Trophoblast cell (in vitro differentiated cells and primary cell): ENCODE measurements at regions not wholly inside any gene's neighbourhood (a gene's known extent, or its start where the extent isn't known, plus 50 kb on each side); places are given as distances from the start of the nearest gene placed in this dataset.
A peak's percentile ranks its signal among the peaks of the same experiment; 100 is the strongest.
"Not testable (repeated sequence)": the region's sequence is repeated elsewhere in the genome, so short reads cannot be mapped to it uniquely, and the experiment has no call there.

Experiments used
- DNase-seq, 2 donors: peaks; one replicate each; pipeline ENCODE4 v3.0.0-alpha.2; 2016
- H2AFZ ChIP-seq: 2 replicates; pipeline ENCODE4 v1.6.1; 2013; ENCODE audit warnings: low read length, moderate library complexity, mild to moderate bottlenecking; ENCODE audit not compliant: insufficient read depth, poor library complexity
- H2AK5ac ChIP-seq: 2 replicates; pipeline ENCODE4 v1.6.1; 2013; ENCODE audit warnings: mild to moderate bottlenecking, low read length
- H2BK120ac ChIP-seq: 2 replicates; pipeline ENCODE4 v1.6.1; 2013; ENCODE audit warnings: low read length, mild to moderate bottlenecking, moderate library complexity; ENCODE audit not compliant: insufficient read depth, poor library complexity
- H2BK12ac ChIP-seq: 2 replicates; pipeline ENCODE4 v1.6.1; 2013; ENCODE audit warnings: mild to moderate bottlenecking, low read length, moderate library complexity
- H2BK5ac ChIP-seq: 2 replicates; pipeline ENCODE4 v1.6.1; 2013; ENCODE audit warnings: low read length, low read depth, moderate library complexity, mild to moderate bottlenecking; ENCODE audit not compliant: poor library complexity
- H3K14ac ChIP-seq: 2 replicates; pipeline ENCODE4 v1.6.1; 2013; ENCODE audit warnings: mild to moderate bottlenecking, low read length
- H3K18ac ChIP-seq: 2 replicates; pipeline ENCODE4 v1.6.1; 2013; ENCODE audit warnings: mild to moderate bottlenecking, low read length
- H3K23ac ChIP-seq: 2 replicates; pipeline ENCODE4 v1.6.1; 2013; ENCODE audit warnings: low read length
- H3K27ac ChIP-seq: 2 replicates; pipeline ENCODE4 v1.5.1; 2013; ENCODE audit warnings: low read depth, mild to moderate bottlenecking, inconsistent platforms, low read length, moderate library complexity
- H3K27me3 ChIP-seq: 2 replicates; pipeline ENCODE4 v1.6.1; 2013; ENCODE audit warnings: inconsistent platforms, mild to moderate bottlenecking, low read length, moderate library complexity; ENCODE audit not compliant: insufficient read depth
- H3K36me3 ChIP-seq, 2 experiments: 1 replicate in 1 of 2; 2 replicates in 1 of 2; pipeline ENCODE4 v1.6.1; 2013; ENCODE audit warnings: low read length in 2 of 2, mild to moderate bottlenecking in 2 of 2, moderate library complexity in 1 of 2; ENCODE audit not compliant: insufficient read depth in 2 of 2, control insufficient read depth in 1 of 2
- H3K4ac ChIP-seq: 2 replicates; pipeline ENCODE4 v1.6.1; 2013; ENCODE audit warnings: low read depth, mild to moderate bottlenecking, low read length, moderate library complexity
- H3K4me1 ChIP-seq, 2 experiments: 1 replicate in 1 of 2; 2 replicates in 1 of 2; pipeline ENCODE4 v1.6.1; 2013; ENCODE audit warnings: low read length in 2 of 2, mild to moderate bottlenecking in 2 of 2, moderate library complexity in 1 of 2; ENCODE audit not compliant: insufficient read depth in 2 of 2, control insufficient read depth in 1 of 2
- H3K4me2 ChIP-seq: 2 replicates; pipeline ENCODE4 v1.6.1; 2013; ENCODE audit warnings: inconsistent platforms, mild to moderate bottlenecking, low read length, moderate library complexity
- H3K4me3 ChIP-seq: 2 replicates; pipeline ENCODE4 v1.5.1; 2013; ENCODE audit warnings: mild to moderate bottlenecking, low read depth, low read length, inconsistent platforms
- H3K79me1 ChIP-seq: one replicate; pipeline ENCODE4 v1.6.1; 2013; ENCODE audit warnings: low read length
- H3K79me2 ChIP-seq: 2 replicates; pipeline ENCODE4 v1.6.1; 2013; ENCODE audit warnings: low read length, mild to moderate bottlenecking; ENCODE audit not compliant: control insufficient read depth, insufficient read depth, poor library complexity
- H3K9ac ChIP-seq: 2 replicates; pipeline ENCODE4 v1.6.1; 2013; ENCODE audit warnings: mild to moderate bottlenecking, low read length
- H3K9me3 ChIP-seq: 2 replicates; pipeline ENCODE4 v1.6.1; 2013; ENCODE audit warnings: low read depth, mild to moderate bottlenecking, control low read depth, inconsistent platforms, low read length; ENCODE audit not compliant: insufficient read depth
- H4K12ac ChIP-seq: 2 replicates; pipeline ENCODE4 v1.6.1; 2013; ENCODE audit warnings: low read depth, mild to moderate bottlenecking, low read length, moderate library complexity
- H4K8ac ChIP-seq: 2 replicates; pipeline ENCODE4 v1.6.1; 2013; ENCODE audit warnings: low read depth, mild to moderate bottlenecking, low read length, moderate library complexity
- H4K91ac ChIP-seq: one replicate; pipeline ENCODE4 v1.6.1; 2013; ENCODE audit warnings: low read depth, mild to moderate bottlenecking, low read length, moderate library complexity
- WGBS: extraction: QIAGEN DNeasy Blood & Tissue Kit; methylation state at CpG from one replicate; pipeline ENCODE4 v1.1.7; 2013; ENCODE audit warnings: missing lambda C conversion rate; ENCODE audit not compliant: insufficient read length, insufficient coverage; ENCODE audit errors: extremely low coverage; 5-methylcytosine and 5-hydroxymethylcytosine counted together

DNA sequence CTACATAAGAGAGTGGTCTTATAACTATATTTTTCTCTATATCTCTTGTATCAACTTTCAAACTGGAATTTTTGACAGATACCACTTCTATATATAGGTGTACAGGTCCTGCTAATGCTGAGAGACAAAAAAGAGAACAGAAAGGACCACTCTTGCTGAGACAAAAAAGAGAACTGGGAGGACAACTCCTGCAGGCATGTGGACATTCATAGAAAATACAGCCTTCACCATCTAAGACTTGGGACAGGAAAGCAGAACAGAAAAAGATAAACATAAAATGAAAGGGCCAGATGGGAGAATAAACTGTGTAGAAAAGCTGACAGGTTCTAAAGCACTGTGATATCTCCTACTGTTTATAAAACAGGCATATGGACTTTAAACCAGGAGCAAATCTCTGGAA, 541.0 kb upstream of the ADGRB3 start:
- H4K8ac ChIP-seq = no peak overlapping the region
- H4K91ac ChIP-seq = no peak overlapping the region

GRCh38 chr6:68087399-68088133, 547.5 kb upstream of the ADGRB3 start:
- no peak overlapping the region for H2BK120ac ChIP-seq
- no peak overlapping the region for H4K8ac ChIP-seq
- no peak overlapping the region for H3K27ac ChIP-seq
- H3K4me2 ChIP-seq = no peak overlapping the region
- no peak overlapping the region for H2AK5ac ChIP-seq
- no CpG with 5 or more reads among the region's 1 CpG for WGBS
- no peaks in the 10 kb centered on the region for H3K9me3 ChIP-seq
- H3K9ac ChIP-seq = no peak overlapping the region
- no peaks in the 10 kb centered on the region for H3K79me1 ChIP-seq
- no peak overlapping the region for H3K18ac ChIP-seq
- no peaks in the 10 kb centered on the region for H3K27me3 ChIP-seq
- no peak overlapping the region for H2BK12ac ChIP-seq
- H3K4me3 ChIP-seq = no peak overlapping the region
- H3K36me3 ChIP-seq = no peaks in the 10 kb centered on the region
- no peak overlapping the region for H2AFZ ChIP-seq
- H4K91ac ChIP-seq = no peak overlapping the region
- no peak overlapping the region for H2BK5ac ChIP-seq
- no peak for DNase-seq
- no peaks in the 10 kb centered on the region for H3K4me1 ChIP-seq
- no peak overlapping the region for H3K23ac ChIP-seq
- no peaks in the 10 kb centered on the region for H3K79me2 ChIP-seq
- H4K12ac ChIP-seq = no peak overlapping the region
- H3K4ac ChIP-seq = no peak overlapping the region
- H3K14ac ChIP-seq = no peak overlapping the region

More for the DNA sequence above, 541.0 kb upstream of the ADGRB3 start:
- no peak overlapping the region for H2AK5ac ChIP-seq
- no peak overlapping the region for H3K4ac ChIP-seq
- H3K27ac ChIP-seq = no peak overlapping the region
- no peak for DNase-seq
- no peak overlapping the region for H3K14ac ChIP-seq
- H4K12ac ChIP-seq = no peak overlapping the region
- H2BK5ac ChIP-seq = no peak overlapping the region
- no peak overlapping the region for H3K4me2 ChIP-seq
- H3K79me1 ChIP-seq = no peaks in the 10 kb centered on the region
- no peak overlapping the region for H2BK12ac ChIP-seq
- H3K36me3 ChIP-seq = no peaks in the 10 kb centered on the region
- H3K9ac ChIP-seq = no peak overlapping the region
- H3K27me3 ChIP-seq = no peaks in the 10 kb centered on the region
- no peak overlapping the region for H3K23ac ChIP-seq
- H3K18ac ChIP-seq = no peak overlapping the region
- no peaks in the 10 kb centered on the region for H3K4me1 ChIP-seq
- H3K4me3 ChIP-seq = no peak overlapping the region
- no peaks in the 10 kb centered on the region for H3K9me3 ChIP-seq
- no peak overlapping the region for H2AFZ ChIP-seq
- H2BK120ac ChIP-seq = no peak overlapping the region
- no peaks in the 10 kb centered on the region for H3K79me2 ChIP-seq

- H2BK120ac ChIP-seq = no peak overlapping the region
- H4K8ac ChIP-seq = no peak overlapping the region
- no CpG with 5 or more reads among the region's 4 CpGs for WGBS
- H3K27ac ChIP-seq = no peak overlapping the region
- no peaks in the 10 kb centered on the region for H3K4me1 ChIP-seq
- no peak overlapping the region for H2AFZ ChIP-seq
- no peak for DNase-seq
- H3K4me3 ChIP-seq = no peak overlapping the region
- no peak overlapping the region for H3K23ac ChIP-seq
- no peak overlapping the region for H3K14ac ChIP-seq
- no peak overlapping the region for H2BK5ac ChIP-seq
- no peaks in the 10 kb centered on the region for H3K27me3 ChIP-seq
- no peaks in the 10 kb centered on the region for H3K36me3 ChIP-seq
- no peak overlapping the region for H4K91ac ChIP-seq
- H2AK5ac ChIP-seq = no peak overlapping the region
- H3K79me2 ChIP-seq = no peaks in the 10 kb centered on the region
- H3K9ac ChIP-seq = no peak overlapping the region
- H3K4me2 ChIP-seq = no peak overlapping the region
- H3K9me3 ChIP-seq = no peaks in the 10 kb centered on the region
- no peak overlapping the region for H4K12ac ChIP-seq
- H3K18ac ChIP-seq = no peak overlapping the region
- no peaks in the 10 kb centered on the region for H3K79me1 ChIP-seq
- H3K4ac ChIP-seq = no peak overlapping the region
- H2BK12ac ChIP-seq = no peak overlapping the region
These were observed 548.9 kb upstream of the ADGRB3 start for GRCh38 chr6:68086199-68086598.

- H3K27me3 ChIP-seq, H2AK5ac ChIP-seq, H4K8ac ChIP-seq, H3K23ac ChIP-seq, H3K4me1 ChIP-seq, H3K4ac ChIP-seq, H3K79me2 ChIP-seq, H3K18ac ChIP-seq, H4K12ac ChIP-seq, H2BK12ac ChIP-seq, H3K36me3 ChIP-seq, H3K4me2 ChIP-seq, H3K14ac ChIP-seq, H3K9me3 ChIP-seq, H2BK120ac ChIP-seq, H2BK5ac ChIP-seq, H3K9ac ChIP-seq, H4K91ac ChIP-seq, H2AFZ ChIP-seq, H3K27ac ChIP-seq, H3K79me1 ChIP-seq, H3K4me3 ChIP-seq: not testable (repeated sequence)
- WGBS = no CpG with 5 or more reads among the region's 4 CpGs
- DNase-seq = peak in 1 of 2 donors; percentile 7
These were observed 549.5 kb upstream of the ADGRB3 start for GRCh38 chr6:68085599-68085998.
